GM18511 (cell line): ENCODE measurements at regions not wholly inside any gene's neighbourhood (a gene's known extent, or its start where the extent isn't known, plus 50 kb on each side); places are given as distances from the start of the nearest gene placed in this dataset.
"Not testable (repeated sequence)": the region's sequence is repeated elsewhere in the genome, so short reads cannot be mapped to it uniquely, and the experiment has no call there.

Experiments
- ATAC-seq: cut with Tn5 transposase; IDR thresholded peaks from one replicate; pipeline ENCODE4 v1.9.1; 2021; ENCODE audit warnings: mild to moderate bottlenecking, moderate library complexity; ENCODE audit not compliant: unreplicated experiment

GRCh38 chr6:22124756-22125155 lies 172.1 kb downstream of the PRL start:
- no peak for ATAC-seq

GRCh38 chr6:22126910-22127309 lies 169.9 kb downstream of the PRL start:
- no peak for ATAC-seq

- no peak for ATAC-seq
These were observed 167.1 kb downstream of the PRL start for GRCh38 chr6:22129751-22130150.

- no peak for ATAC-seq
These were observed 164.2 kb downstream of the PRL start for GRCh38 chr6:22132656-22133055.

GRCh38 chr6:22133357-22133756 lies 163.5 kb downstream of the PRL start:
- ATAC-seq, result no peak

- no peak for ATAC-seq
These were observed 162.5 kb downstream of the PRL start for GRCh38 chr6:22134308-22134707.

- no peak for ATAC-seq
These were observed 161.4 kb downstream of the PRL start for GRCh38 chr6:22135395-22135794.

GRCh38 chr6:22140736-22141135 lies 156.1 kb downstream of the PRL start:
- not testable (repeated sequence) for ATAC-seq

GRCh38 chr6:22141241-22141745 lies 155.5 kb downstream of the PRL start:
- no peak for ATAC-seq

GRCh38 chr6:22142856-22143255 lies 154.0 kb downstream of the PRL start:
- no peak for ATAC-seq

- ATAC-seq, result no peak
These were observed 151.5 kb downstream of the PRL start for GRCh38 chr6:22145376-22145775.

- no peak for ATAC-seq
These were observed 150.8 kb downstream of the PRL start for GRCh38 chr6:22145823-22146677.

GRCh38 chr6:22146678-22146930 lies 150.2 kb downstream of the PRL start:
- no peak for ATAC-seq

GRCh38 chr6:22146931-22147701 lies 149.7 kb downstream of the PRL start:
- ATAC-seq, result no peak

- ATAC-seq, result no peak
These were observed 148.7 kb downstream of the PRL start for GRCh38 chr6:22147921-22148776.

GRCh38 chr6:22149096-22149495 lies 147.7 kb downstream of the PRL start:
- no peak for ATAC-seq

GRCh38 chr6:22149501-22150367 lies 147.1 kb downstream of the PRL start:
- no peak for ATAC-seq

- ATAC-seq, result no peak
These were observed 146.3 kb downstream of the PRL start for GRCh38 chr6:22150368-22151035.

GRCh38 chr6:22151892-22152291 lies 144.9 kb downstream of the PRL start:
- no peak for ATAC-seq

GRCh38 chr6:22152841-22153240 lies 144.0 kb downstream of the PRL start:
- ATAC-seq, result no peak
